H9 (cell line): ENCODE measurements at regions not wholly inside any gene's neighbourhood (a gene's known extent, or its start where the extent isn't known, plus 50 kb on each side); places are given as distances from the start of the nearest gene placed in this dataset.

Experiments used
- DNase-seq: peaks from one replicate; pipeline ENCODE4 v3.0.0-alpha.2; 2017
- H2AFZ ChIP-seq: one replicate; pipeline ENCODE4 v1.6.1; 2013; ENCODE audit warnings: mild to moderate bottlenecking, low read length, control low read depth, moderate library complexity
- H2AK5ac ChIP-seq: 2 replicates; pipeline ENCODE4 v1.6.1; 2013; ENCODE audit warnings: low read length, control low read depth, mixed read lengths; ENCODE audit not compliant: insufficient read length
- H2BK120ac ChIP-seq: one replicate; pipeline ENCODE4 v1.6.1; 2013; ENCODE audit warnings: low read depth, mild to moderate bottlenecking, low read length, control low read depth, inconsistent platforms; ENCODE audit not compliant: poor library complexity, severe bottlenecking
- H2BK12ac ChIP-seq: 2 replicates; pipeline ENCODE4 v1.6.1; 2013; ENCODE audit warnings: low read length, control low read depth, mixed read lengths, low read depth; ENCODE audit not compliant: insufficient read length
- H2BK15ac ChIP-seq: 2 replicates; pipeline ENCODE4 v1.6.1; 2013; ENCODE audit warnings: low read depth, low read length, control low read depth
- H2BK20ac ChIP-seq: one replicate; pipeline ENCODE4 v1.6.1; 2013; ENCODE audit warnings: low read depth, mild to moderate bottlenecking, low read length, control low read depth, inconsistent platforms; ENCODE audit not compliant: poor library complexity, severe bottlenecking
- H2BK5ac ChIP-seq: 2 replicates; pipeline ENCODE4 v1.6.1; 2013; ENCODE audit warnings: low read length, control low read depth, mixed read lengths; ENCODE audit not compliant: insufficient read length
- H3K14ac ChIP-seq: 2 replicates; pipeline ENCODE4 v1.6.1; 2013; ENCODE audit warnings: low read length, control low read depth; ENCODE audit not compliant: insufficient read depth
- H3K18ac ChIP-seq: 2 replicates; pipeline ENCODE4 v1.6.1; 2013; ENCODE audit warnings: low read depth, mild to moderate bottlenecking, mixed read lengths, low read length, control low read depth; ENCODE audit not compliant: insufficient read length
- H3K23ac ChIP-seq: 2 replicates; pipeline ENCODE4 v1.6.1; 2013; ENCODE audit warnings: low read length, control low read depth, mixed read lengths, low read depth; ENCODE audit not compliant: insufficient read length
- H3K23me2 ChIP-seq: 2 replicates; pipeline ENCODE4 v1.6.1; 2013; ENCODE audit warnings: low read depth, mild to moderate bottlenecking, mixed read lengths, low read length, control low read depth; ENCODE audit not compliant: insufficient read length, poor library complexity, severe bottlenecking
- H3K27ac ChIP-seq: 2 replicates; pipeline ENCODE4 v1.5.1; 2013; ENCODE audit warnings: low read length, control low read depth, mixed read lengths, low read depth; ENCODE audit not compliant: insufficient read length
- H3K27me3 ChIP-seq: 2 replicates; pipeline ENCODE4 v1.6.1; 2013; ENCODE audit warnings: low read length, control low read depth, inconsistent platforms; ENCODE audit not compliant: insufficient read depth
- H3K4ac ChIP-seq: 2 replicates; pipeline ENCODE4 v1.6.1; 2013; ENCODE audit warnings: low read depth, mild to moderate bottlenecking, control low read depth, inconsistent platforms, low read length, moderate library complexity
- H3K4me1 ChIP-seq: 2 replicates; pipeline ENCODE4 v1.6.1; 2013; ENCODE audit warnings: low read length, control low read depth, inconsistent platforms; ENCODE audit not compliant: insufficient read depth
- H3K4me2 ChIP-seq: 2 replicates; pipeline ENCODE4 v1.6.1; 2013; ENCODE audit warnings: low read length, control low read depth, mixed read lengths; ENCODE audit not compliant: insufficient read length, insufficient read depth
- H3K56ac ChIP-seq: 2 replicates; pipeline ENCODE4 v1.6.1; 2013; ENCODE audit warnings: low read depth, mild to moderate bottlenecking, mixed read lengths, low read length, control low read depth; ENCODE audit not compliant: insufficient read length
- H3K79me1 ChIP-seq: 2 replicates; pipeline ENCODE4 v1.6.1; 2013; ENCODE audit warnings: low read depth, mild to moderate bottlenecking, moderate library complexity, low read length, control low read depth, inconsistent platforms; ENCODE audit not compliant: insufficient read depth, poor library complexity, severe bottlenecking
- H3K79me2 ChIP-seq: 2 replicates; pipeline ENCODE4 v1.6.1; 2013; ENCODE audit warnings: low read length, control low read depth, inconsistent platforms; ENCODE audit not compliant: insufficient read depth
- H3K9ac ChIP-seq: 2 replicates; pipeline ENCODE4 v1.6.1; 2013; ENCODE audit warnings: low read length, control low read depth, mixed read lengths; ENCODE audit not compliant: insufficient read length; ENCODE audit errors: extremely low read depth
- H3K9me3 ChIP-seq: one replicate; pipeline ENCODE4 v1.6.1; 2013; ENCODE audit warnings: low read depth, low read length, inconsistent platforms; ENCODE audit not compliant: control insufficient read depth
- H3T11ph ChIP-seq: one replicate; pipeline ENCODE4 v1.6.1; 2013; ENCODE audit warnings: mild to moderate bottlenecking, low read length, control low read depth, inconsistent platforms
- H4K20me1 ChIP-seq: one replicate; pipeline ENCODE4 v1.6.1; 2013; ENCODE audit not compliant: control insufficient read depth, insufficient read length, insufficient read depth
- H4K5ac ChIP-seq: 2 replicates; pipeline ENCODE4 v1.6.1; 2013; ENCODE audit warnings: low read depth, mild to moderate bottlenecking, mixed read lengths, low read length, control low read depth; ENCODE audit not compliant: insufficient read length
- H4K8ac ChIP-seq: replicated peaks from 2 replicates; pipeline ENCODE4 v1.6.1; 2013; ENCODE audit warnings: low read length, control low read depth, mixed read lengths, low read depth; ENCODE audit not compliant: insufficient read length
- H4K91ac ChIP-seq: 2 replicates; pipeline ENCODE4 v1.6.1; 2013; ENCODE audit warnings: low read depth, mild to moderate bottlenecking, moderate library complexity, mixed read lengths, low read length, control low read depth; ENCODE audit not compliant: insufficient read length
- H3K27ac Mint-ChIP-seq, 3 experiments: 2 replicates in 2 of 3; 3 replicates in 1 of 3; pipeline ENCODE4 v1.8.0; 2020 to 2021; ENCODE audit warnings: mixed read lengths in 3 of 3, mild to moderate bottlenecking in 1 of 3, moderate library complexity in 1 of 3
- H3K27me3 Mint-ChIP-seq: 2 replicates; pipeline ENCODE4 v1.8.0; 2021; ENCODE audit warnings: low read depth, mild to moderate bottlenecking, moderate library complexity, mixed read lengths
- H3K36me3 Mint-ChIP-seq, 3 experiments: 2 replicates in 2 of 3; 3 replicates in 1 of 3; pipeline ENCODE4 v1.8.0; 2020 to 2021; ENCODE audit warnings: low read depth in 3 of 3, mixed read lengths in 3 of 3; ENCODE audit not compliant: insufficient read depth in 1 of 3
- H3K4me1 Mint-ChIP-seq, 2 experiments: 2 replicates each; pipeline ENCODE4 v1.8.0; 2020; ENCODE audit warnings: mixed read lengths in 2 of 2
- H3K4me3 Mint-ChIP-seq, 2 experiments: 2 replicates in 1 of 2; 3 replicates in 1 of 2; pipeline ENCODE4 v1.8.0; 2020 to 2021; ENCODE audit warnings: mild to moderate bottlenecking in 2 of 2, mixed read lengths in 2 of 2, moderate library complexity in 1 of 2
- H3K9me3 Mint-ChIP-seq, 2 experiments: 2 replicates in 1 of 2; 3 replicates in 1 of 2; pipeline ENCODE4 v1.8.0; 2020; ENCODE audit warnings: mild to moderate bottlenecking in 2 of 2, mixed read lengths in 2 of 2, moderate library complexity in 1 of 2
- WGBS: extraction: QIAGEN DNeasy Blood & Tissue Kit; methylation state at CpG from one replicate; pipeline ENCODE4 v1.1.7; 2013; ENCODE audit warnings: missing lambda C conversion rate, low lambda C conversion rate, mixed read lengths; ENCODE audit not compliant: insufficient read length; ENCODE audit errors: extremely low coverage; 5-methylcytosine and 5-hydroxymethylcytosine counted together
- TF ChIP-seq, protein P1 (sequence below): fragments of 200-600 bp; sonication (generic); conservative IDR thresholded peaks from 3 replicates; pipeline ENCODE4 v1.8.0; 2021; ENCODE audit warnings: antibody characterized with exemption, mild to moderate bottlenecking

DNA sequence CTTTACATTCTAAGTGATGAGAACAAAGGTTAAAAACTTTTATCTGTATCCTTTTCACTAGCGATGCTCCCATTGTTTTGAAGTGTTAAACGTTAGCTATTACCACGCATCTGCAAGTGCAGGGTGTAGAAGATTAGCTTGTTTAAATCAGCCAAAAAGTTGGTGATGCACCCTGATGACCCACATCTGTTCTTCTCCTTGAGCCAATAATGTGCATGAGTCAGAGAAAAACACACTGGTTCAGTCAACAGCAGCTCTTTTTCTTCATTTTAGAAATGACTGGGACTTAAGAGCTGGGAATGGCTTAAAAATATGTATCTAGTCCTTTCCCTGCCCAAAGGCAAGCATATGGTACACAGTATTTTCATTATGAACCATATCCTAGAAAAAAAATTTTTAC lies 323.5 kb upstream of the PDE3A start:
- Histone ChIP-seq H4K20me1 (no peaks in the 10 kb centered on the region), H3K9ac (no peak overlapping the region), H4K8ac (no peak overlapping the region), H3K14ac (no peak overlapping the region), H3K9me3 (no peaks in the 10 kb centered on the region), H3K56ac (no peak overlapping the region), H3K4ac (no peak overlapping the region), H3K27ac (no peak overlapping the region), H3T11ph (no peak overlapping the region), H3K4me2 (no peak overlapping the region), H2AFZ (no peak overlapping the region), H3K23me2 (no peaks in the 10 kb centered on the region), H4K5ac (no peak overlapping the region), H2BK5ac (no peak overlapping the region), H2AK5ac (no peak overlapping the region), H2BK15ac (no peak overlapping the region), H4K91ac (no peak overlapping the region), H3K23ac (no peak overlapping the region), H3K79me2 (no peaks in the 10 kb centered on the region), H3K79me1 (no peaks in the 10 kb centered on the region), H2BK12ac (no peak overlapping the region), H2BK120ac (no peak overlapping the region), H3K18ac (no peak overlapping the region), H3K4me1 (no peaks in the 10 kb centered on the region), H3K27me3 (no peaks in the 10 kb centered on the region), H2BK20ac (no peak overlapping the region)
- H3K27ac Mint-ChIP-seq, result no peak overlapping the region
- no peak overlapping the region for H3K4me3 Mint-ChIP-seq
- TF ChIP-seq, protein P1, sequence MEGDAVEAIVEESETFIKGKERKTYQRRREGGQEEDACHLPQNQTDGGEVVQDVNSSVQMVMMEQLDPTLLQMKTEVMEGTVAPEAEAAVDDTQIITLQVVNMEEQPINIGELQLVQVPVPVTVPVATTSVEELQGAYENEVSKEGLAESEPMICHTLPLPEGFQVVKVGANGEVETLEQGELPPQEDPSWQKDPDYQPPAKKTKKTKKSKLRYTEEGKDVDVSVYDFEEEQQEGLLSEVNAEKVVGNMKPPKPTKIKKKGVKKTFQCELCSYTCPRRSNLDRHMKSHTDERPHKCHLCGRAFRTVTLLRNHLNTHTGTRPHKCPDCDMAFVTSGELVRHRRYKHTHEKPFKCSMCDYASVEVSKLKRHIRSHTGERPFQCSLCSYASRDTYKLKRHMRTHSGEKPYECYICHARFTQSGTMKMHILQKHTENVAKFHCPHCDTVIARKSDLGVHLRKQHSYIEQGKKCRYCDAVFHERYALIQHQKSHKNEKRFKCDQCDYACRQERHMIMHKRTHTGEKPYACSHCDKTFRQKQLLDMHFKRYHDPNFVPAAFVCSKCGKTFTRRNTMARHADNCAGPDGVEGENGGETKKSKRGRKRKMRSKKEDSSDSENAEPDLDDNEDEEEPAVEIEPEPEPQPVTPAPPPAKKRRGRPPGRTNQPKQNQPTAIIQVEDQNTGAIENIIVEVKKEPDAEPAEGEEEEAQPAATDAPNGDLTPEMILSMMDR, result no peak
- no CpG with 5 or more reads among the region's 3 CpGs for WGBS
- no peaks in the 10 kb centered on the region for H3K36me3 Mint-ChIP-seq
- no peaks in the 10 kb centered on the region for H3K27me3 Mint-ChIP-seq
- no peaks in the 10 kb centered on the region for H3K9me3 Mint-ChIP-seq
- DNase-seq, result no peak
- H3K4me1 Mint-ChIP-seq, result peaks cover 8% of the 10 kb centered on the region in 2 experiments
